OCI-LY3 (cell line): ENCODE measurements at regions not wholly inside any gene's neighbourhood (a gene's known extent, or its start where the extent isn't known, plus 50 kb on each side); places are given as distances from the start of the nearest gene placed in this dataset.

Source experiments
- EZH2phosphoT487 ChIP-seq: fragments of 200-600 bp; shearing (Covaris generic); IDR thresholded peaks from 2 replicates; pipeline ENCODE4 v1.6.1; 2018; ENCODE audit warnings: antibody characterized with exemption, mixed run types, low read depth
- TF ChIP-seq, protein P1 (sequence below): fragments of 200-600, 300-600 bp; sonication (generic); IDR thresholded peaks from 2 replicates; pipeline ENCODE4 v1.5.1; 2014; ENCODE audit warnings: antibody characterized with exemption, low read length, low read depth

DNA sequence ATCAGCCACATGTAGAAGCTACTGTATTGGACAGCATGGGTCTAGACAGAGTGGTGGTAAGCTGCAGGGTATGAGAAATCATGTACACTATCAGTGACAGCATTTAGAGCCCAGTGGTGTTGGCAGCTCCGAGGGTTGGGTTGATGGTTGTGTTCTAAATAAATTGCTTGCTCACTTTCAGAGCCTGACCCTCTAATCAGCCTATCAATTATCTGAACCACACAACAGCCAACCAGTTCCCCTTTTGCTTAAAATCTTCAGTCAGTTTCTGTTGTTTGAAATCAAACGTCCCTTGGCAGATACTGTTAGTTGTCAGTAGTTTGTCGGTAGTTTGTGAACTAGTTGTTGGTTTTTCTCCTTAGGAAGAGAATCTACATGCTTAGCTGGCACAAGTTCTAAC, 99.8 kb upstream of the RAI2 start:
- TF ChIP-seq, protein P1, sequence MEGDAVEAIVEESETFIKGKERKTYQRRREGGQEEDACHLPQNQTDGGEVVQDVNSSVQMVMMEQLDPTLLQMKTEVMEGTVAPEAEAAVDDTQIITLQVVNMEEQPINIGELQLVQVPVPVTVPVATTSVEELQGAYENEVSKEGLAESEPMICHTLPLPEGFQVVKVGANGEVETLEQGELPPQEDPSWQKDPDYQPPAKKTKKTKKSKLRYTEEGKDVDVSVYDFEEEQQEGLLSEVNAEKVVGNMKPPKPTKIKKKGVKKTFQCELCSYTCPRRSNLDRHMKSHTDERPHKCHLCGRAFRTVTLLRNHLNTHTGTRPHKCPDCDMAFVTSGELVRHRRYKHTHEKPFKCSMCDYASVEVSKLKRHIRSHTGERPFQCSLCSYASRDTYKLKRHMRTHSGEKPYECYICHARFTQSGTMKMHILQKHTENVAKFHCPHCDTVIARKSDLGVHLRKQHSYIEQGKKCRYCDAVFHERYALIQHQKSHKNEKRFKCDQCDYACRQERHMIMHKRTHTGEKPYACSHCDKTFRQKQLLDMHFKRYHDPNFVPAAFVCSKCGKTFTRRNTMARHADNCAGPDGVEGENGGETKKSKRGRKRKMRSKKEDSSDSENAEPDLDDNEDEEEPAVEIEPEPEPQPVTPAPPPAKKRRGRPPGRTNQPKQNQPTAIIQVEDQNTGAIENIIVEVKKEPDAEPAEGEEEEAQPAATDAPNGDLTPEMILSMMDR = no peak
- TF ChIP-seq EZH2phosphoT487 = no peak
